ENCODE measurements at regions not wholly inside any gene's neighbourhood (a gene's known extent, or its start where the extent isn't known, plus 50 kb on each side); places are given as distances from the start of the nearest gene placed in this dataset.

GRCh38 chr10:120671491-120671890, 179.7 kb upstream of the WDR11 start:
- H3K4me1 ChIP-seq: no peaks in the 10 kb centered on the region
- no peak for TF ChIP-seq EP300 (IDR thresholded peaks at IDR 0.05; ENCODE audit: low read depth)
- TF ChIP-seq POLR2A (IDR thresholded peaks at IDR 0.05): no peak
- TF ChIP-seq, protein P1, sequence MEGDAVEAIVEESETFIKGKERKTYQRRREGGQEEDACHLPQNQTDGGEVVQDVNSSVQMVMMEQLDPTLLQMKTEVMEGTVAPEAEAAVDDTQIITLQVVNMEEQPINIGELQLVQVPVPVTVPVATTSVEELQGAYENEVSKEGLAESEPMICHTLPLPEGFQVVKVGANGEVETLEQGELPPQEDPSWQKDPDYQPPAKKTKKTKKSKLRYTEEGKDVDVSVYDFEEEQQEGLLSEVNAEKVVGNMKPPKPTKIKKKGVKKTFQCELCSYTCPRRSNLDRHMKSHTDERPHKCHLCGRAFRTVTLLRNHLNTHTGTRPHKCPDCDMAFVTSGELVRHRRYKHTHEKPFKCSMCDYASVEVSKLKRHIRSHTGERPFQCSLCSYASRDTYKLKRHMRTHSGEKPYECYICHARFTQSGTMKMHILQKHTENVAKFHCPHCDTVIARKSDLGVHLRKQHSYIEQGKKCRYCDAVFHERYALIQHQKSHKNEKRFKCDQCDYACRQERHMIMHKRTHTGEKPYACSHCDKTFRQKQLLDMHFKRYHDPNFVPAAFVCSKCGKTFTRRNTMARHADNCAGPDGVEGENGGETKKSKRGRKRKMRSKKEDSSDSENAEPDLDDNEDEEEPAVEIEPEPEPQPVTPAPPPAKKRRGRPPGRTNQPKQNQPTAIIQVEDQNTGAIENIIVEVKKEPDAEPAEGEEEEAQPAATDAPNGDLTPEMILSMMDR (IDR thresholded peaks at IDR 0.05): no peak
- no peak for TF ChIP-seq POLR2AphosphoS5 (IDR thresholded peaks at IDR 0.05)
- H3K4me3 ChIP-seq: no peak overlapping the region
- 76% methylated on average over 2 of the region's 2 CpGs; no CpG with 5 or more reads in 1 of the 2 donors for WGBS, 2 donors (ENCODE audit: low coverage in 1 of 2)
- H3K27me3 ChIP-seq: no peaks in the 10 kb centered on the region
- intact Hi-C loops (cut with DNase I; ENCODE audit: low total_unique reads) (no loop called here), in situ Hi-C loops (cut with MboI; ENCODE audit: low pct_ligation_motif_present in 1 of 4, low pct_unique_long_range_greater_than_20kb in 1 of 4, low sequenced_read_pairs in 3 of 4) (no loop called here)
- H3K27ac ChIP-seq: no peak overlapping the region
- DNase-seq: no peak
- no peaks in the 10 kb centered on the region for H3K36me3 ChIP-seq
- peaks cover 0 to 3% of the 10 kb centered on the region in 2 donors for H3K9me3 ChIP-seq

DNA sequence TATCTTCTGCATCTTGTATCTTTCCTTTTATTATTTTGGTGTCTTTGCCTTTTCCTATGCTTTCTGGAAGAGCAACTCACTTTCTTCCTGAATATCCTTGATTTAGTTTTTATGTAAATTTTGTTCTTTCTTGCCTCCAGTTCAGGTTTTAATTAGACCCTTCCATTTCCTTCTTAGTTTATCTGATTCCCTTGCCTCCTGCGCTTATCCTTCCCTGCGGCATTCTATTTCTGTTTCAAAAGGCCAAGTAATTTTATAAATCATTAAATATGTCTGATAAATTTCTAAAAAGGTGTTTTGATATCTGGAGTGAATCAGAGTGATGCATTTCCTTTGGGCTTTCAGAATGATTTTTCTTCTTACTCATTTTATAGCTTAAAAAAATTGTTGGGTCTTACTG, 167.7 kb upstream of the WDR11 start:
- in situ Hi-C loops (cut with MboI; ENCODE audit: low pct_ligation_motif_present in 1 of 4, low pct_unique_long_range_greater_than_20kb in 1 of 4, low sequenced_read_pairs in 3 of 4): no loop called here
- TF ChIP-seq EP300 (IDR thresholded peaks at IDR 0.05; ENCODE audit: low read depth): no peak
- TF ChIP-seq POLR2AphosphoS5 (IDR thresholded peaks at IDR 0.05): no peak

DNA sequence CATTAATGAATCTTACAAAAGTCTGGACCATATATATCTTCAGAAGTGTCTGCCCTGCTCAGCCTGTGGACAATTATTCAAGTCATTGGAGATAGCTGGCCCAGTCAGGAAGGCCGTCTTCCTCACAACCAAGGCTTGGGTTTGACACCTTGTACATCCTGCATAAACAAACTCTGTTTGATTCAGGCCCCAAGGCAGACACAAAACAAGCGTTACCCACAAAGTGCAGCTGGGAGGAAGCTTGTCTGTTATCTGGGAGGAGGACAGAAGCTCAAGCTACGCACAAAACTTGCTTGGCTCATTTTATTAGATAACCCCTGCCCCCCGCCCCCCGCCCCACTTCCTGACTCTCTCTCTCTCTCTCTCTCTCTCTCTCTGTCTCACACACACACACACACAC, 166.9 kb upstream of the WDR11 start:
- no peak overlapping the region for H3K27ac ChIP-seq
- H3K4me1 ChIP-seq: no peaks in the 10 kb centered on the region
- H3K4me3 ChIP-seq: no peak overlapping the region
- TF ChIP-seq POLR2AphosphoS5 (IDR thresholded peaks at IDR 0.05): no peak
- TF ChIP-seq EP300 (IDR thresholded peaks at IDR 0.05; ENCODE audit: low read depth): no peak
- no peak for TF ChIP-seq POLR2A (IDR thresholded peaks at IDR 0.05)
- TF ChIP-seq, protein P1 (IDR thresholded peaks at IDR 0.05): no peak
- intact Hi-C loops (cut with DNase I; ENCODE audit: low total_unique reads): no loop called here
- H3K27me3 ChIP-seq: no peaks in the 10 kb centered on the region
- in situ Hi-C loops (cut with MboI; ENCODE audit: low pct_ligation_motif_present in 1 of 4, low pct_unique_long_range_greater_than_20kb in 1 of 4, low sequenced_read_pairs in 3 of 4): no loop called here
- WGBS, 2 donors (ENCODE audit: low coverage in 1 of 2): 18% methylated on average over 2 to 5 of the region's 5 CpGs
- no peak for DNase-seq
- H3K36me3 ChIP-seq: no peaks in the 10 kb centered on the region
- no peaks in the 10 kb centered on the region for H3K9me3 ChIP-seq

More for the DNA sequence above, 167.7 kb upstream of the WDR11 start:
- H3K27ac ChIP-seq: no peak overlapping the region
- no peaks in the 10 kb centered on the region for H3K4me1 ChIP-seq
- intact Hi-C loops (cut with DNase I; ENCODE audit: low total_unique reads): no loop called here
- no peaks in the 10 kb centered on the region for H3K27me3 ChIP-seq
- WGBS, 2 donors (ENCODE audit: low coverage in 1 of 2): 94 to 98% methylated on average over 2 of the region's 2 CpGs
- H3K4me3 ChIP-seq: no peak overlapping the region
- no peak for DNase-seq
- H3K9me3 ChIP-seq: no peaks in the 10 kb centered on the region
- no peaks in the 10 kb centered on the region for H3K36me3 ChIP-seq

- 70% methylated on average over 4 of the region's 4 CpGs; no CpG with 5 or more reads in 1 of the 2 donors for WGBS, 2 donors (ENCODE audit: low coverage in 1 of 2)
- Histone ChIP-seq H3K27me3 (no peaks in the 10 kb centered on the region), H3K4me1 (no peaks in the 10 kb centered on the region), H3K36me3 (no peaks in the 10 kb centered on the region), H3K9me3 (no peaks in the 10 kb centered on the region), H3K4me3 (no peak overlapping the region), H3K27ac (no peak overlapping the region)
- no peak for DNase-seq
- in situ Hi-C loops (cut with MboI; ENCODE audit: low pct_ligation_motif_present in 1 of 4, low pct_unique_long_range_greater_than_20kb in 1 of 4, low sequenced_read_pairs in 3 of 4) (no loop called here), intact Hi-C loops (cut with DNase I; ENCODE audit: low total_unique reads) (no loop called here)
- TF ChIP-seq POLR2A (IDR thresholded peaks at IDR 0.05): no peak
- no peak for TF ChIP-seq POLR2AphosphoS5 (IDR thresholded peaks at IDR 0.05)
- TF ChIP-seq, protein P1 (IDR thresholded peaks at IDR 0.05): no peak
- no peak for TF ChIP-seq EP300 (IDR thresholded peaks at IDR 0.05; ENCODE audit: low read depth)
Observed at GRCh38 chr10:120685136-120685535, 166.0 kb upstream of the WDR11 start.

DNA sequence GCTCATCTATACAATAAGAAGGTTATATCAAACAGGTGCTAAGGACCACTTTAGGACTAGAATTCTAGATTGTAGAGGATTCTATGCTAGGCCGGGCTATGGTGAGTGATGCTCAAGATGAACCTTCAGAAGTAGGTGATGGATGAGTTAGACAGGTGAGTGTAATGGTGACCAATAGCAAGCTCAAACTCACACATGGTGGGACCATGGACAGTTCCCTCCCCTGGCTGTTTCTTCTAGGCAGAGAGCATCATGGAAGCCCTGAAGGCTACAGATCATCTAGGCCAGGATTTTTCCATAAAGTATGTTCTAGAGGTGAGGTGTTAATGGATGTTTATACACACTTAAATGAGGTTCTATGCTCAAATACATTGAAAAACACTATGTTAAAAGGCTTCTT, 162.2 kb upstream of the WDR11 start:
- Histone ChIP-seq H3K9me3 (no peaks in the 10 kb centered on the region), H3K4me1 (no peaks in the 10 kb centered on the region), H3K36me3 (no peaks in the 10 kb centered on the region), H3K4me3 (no peak overlapping the region), H3K27ac (no peak overlapping the region), H3K27me3 (no peaks in the 10 kb centered on the region)
- intact Hi-C loops (cut with DNase I; ENCODE audit: low total_unique reads): no loop called here
- DNase-seq: no peak
- in situ Hi-C loops (cut with MboI; ENCODE audit: low pct_ligation_motif_present in 1 of 4, low pct_unique_long_range_greater_than_20kb in 1 of 4, low sequenced_read_pairs in 3 of 4): no loop called here
- WGBS, 2 donors (ENCODE audit: low coverage in 1 of 2): 75 to 100% methylated on average over 1 of the region's 1 CpG
- no peak for TF ChIP-seq EP300 (IDR thresholded peaks at IDR 0.05; ENCODE audit: low read depth)
- no peak for TF ChIP-seq POLR2AphosphoS5 (IDR thresholded peaks at IDR 0.05)
- TF ChIP-seq POLR2A (IDR thresholded peaks at IDR 0.05): no peak
- TF ChIP-seq, protein P1 (IDR thresholded peaks at IDR 0.05): no peak
